ENCODE measurements at regions not wholly inside any gene's neighbourhood (a gene's known extent, or its start where the extent isn't known, plus 50 kb on each side); places are given as distances from the start of the nearest gene placed in this dataset.

DNA sequence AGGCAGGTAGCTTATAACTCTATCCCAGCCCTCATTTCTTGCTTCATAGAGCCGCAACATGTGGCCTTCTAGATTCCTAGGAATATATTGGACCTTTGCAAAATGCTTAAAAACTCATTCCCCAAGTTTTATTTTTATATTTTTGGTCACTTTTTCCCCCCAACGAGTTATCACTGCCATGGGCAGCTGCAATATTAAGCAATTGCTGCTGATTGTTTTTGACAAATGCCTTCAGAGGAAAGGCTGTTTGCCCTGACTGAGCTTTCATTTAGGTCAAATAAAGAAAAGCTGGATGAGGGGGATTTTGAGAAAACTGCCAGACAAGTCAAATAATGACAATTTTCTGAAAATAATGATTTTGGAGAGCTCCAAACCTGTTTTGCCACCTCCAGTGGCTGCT, 976.9 kb upstream of the MBL2 start:
- intact Hi-C loops (cut with DNase I) = no loop called here
- DNase-seq (ENCODE audit: low spot score) = no peak
- ATAC-seq = no peak

GRCh38 chr10:53748319-53748718, 975.7 kb upstream of the MBL2 start:
- no peak for ATAC-seq
- intact Hi-C loops (cut with DNase I) = no loop called here
- DNase-seq (ENCODE audit: low spot score) = no peak

DNA sequence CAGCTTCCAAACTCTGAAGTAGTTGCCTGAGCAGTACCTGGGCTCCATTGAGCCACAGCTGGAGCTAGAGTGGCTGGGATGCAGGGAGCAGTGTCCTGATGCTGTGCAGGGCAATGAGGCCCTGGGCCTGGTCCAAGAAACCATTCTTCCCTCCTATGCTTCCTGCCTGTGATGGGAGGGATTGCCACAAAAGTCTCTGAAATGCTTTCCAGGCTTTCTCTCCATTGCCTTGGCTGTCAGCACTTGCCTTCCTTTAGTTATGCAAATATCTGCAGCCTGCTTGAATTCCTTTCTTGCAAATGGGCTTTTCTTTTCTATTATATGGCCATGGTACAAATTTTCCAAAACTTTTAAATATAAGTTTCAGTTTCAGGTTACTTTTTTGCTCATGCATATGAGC, 972.2 kb upstream of the MBL2 start:
- DNase-seq (ENCODE audit: low spot score) = no peak
- intact Hi-C loops (cut with DNase I) = no loop called here
- no peak for ATAC-seq

GRCh38 chr10:53744176-53744575, 971.6 kb upstream of the MBL2 start:
- ATAC-seq (no peak), DNase-seq (ENCODE audit: low spot score) (no peak)
- intact Hi-C loops (cut with DNase I) = no loop called here

GRCh38 chr10:53737132-53737531, 964.5 kb upstream of the MBL2 start:
- DNase-seq (ENCODE audit: low spot score) (no peak), ATAC-seq (no peak)
- intact Hi-C loops (cut with DNase I) = no loop called here

- ATAC-seq = no peak
- no peak for DNase-seq (ENCODE audit: low spot score)
- intact Hi-C loops (cut with DNase I) = no loop called here
Measured at GRCh38 chr10:53726921-53727320, 954.3 kb upstream of the MBL2 start.

DNA sequence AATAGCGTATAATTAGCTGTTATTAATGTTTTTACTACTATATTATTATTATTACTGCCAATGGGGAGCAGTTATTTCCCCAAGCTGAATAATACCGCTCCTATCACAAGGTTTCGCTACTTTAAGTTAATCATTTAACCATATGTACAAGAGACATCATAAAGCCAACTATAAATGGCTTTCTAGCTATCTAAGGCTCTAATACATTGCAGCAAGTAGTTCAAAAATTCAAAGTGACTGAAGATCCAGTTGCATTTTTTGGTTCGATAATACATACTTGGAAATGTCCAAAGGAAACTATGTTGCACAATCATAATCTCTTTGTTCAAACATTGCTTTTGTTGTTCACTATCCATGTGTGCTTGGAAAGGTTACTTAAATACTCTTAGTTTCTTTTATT, 952.0 kb upstream of the MBL2 start:
- intact Hi-C loops (cut with DNase I) = no loop called here

DNA sequence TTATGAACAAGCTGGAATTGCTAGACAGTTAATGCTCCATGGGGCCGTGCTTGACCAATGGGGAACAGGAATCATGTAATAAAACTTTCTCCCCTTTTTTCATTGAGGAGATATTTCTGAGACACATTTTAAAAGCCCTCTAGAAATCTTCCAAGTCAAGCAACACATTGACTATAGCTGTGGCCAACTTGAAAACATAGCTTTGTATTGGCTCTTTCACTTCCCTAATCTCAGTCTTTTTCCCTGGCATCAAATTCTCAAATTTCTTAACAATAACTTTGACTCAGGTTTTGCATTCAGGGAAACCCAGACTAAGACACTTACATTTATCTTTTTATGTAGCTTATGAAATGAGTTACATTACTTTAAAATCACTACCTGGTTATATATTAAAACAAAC, 947.1 kb upstream of the MBL2 start:
- intact Hi-C loops (cut with DNase I) = no loop called here
- ATAC-seq = no peak
- no peak for DNase-seq (ENCODE audit: low spot score)

More for the DNA sequence above, 952.0 kb upstream of the MBL2 start:
- no peak for ATAC-seq
- DNase-seq (ENCODE audit: low spot score) = no peak

DNA sequence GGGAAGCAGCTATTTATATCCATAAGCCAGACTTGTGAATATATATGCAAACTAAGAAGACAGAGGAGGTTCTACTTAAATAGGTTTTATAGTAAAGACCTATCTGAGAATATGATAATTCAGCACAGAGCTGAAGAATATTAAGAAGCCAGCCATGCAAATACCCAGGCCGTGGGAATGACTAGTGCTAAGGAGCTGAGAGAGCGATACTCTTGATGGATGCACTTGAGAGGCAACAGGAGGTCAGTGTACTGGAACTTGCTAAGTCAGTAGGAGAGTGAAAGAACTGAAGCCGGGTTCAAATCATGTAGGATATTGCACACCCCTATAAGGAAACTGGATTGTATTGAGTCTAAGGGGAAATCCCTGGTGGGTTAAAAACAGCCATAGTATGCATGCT, 943.6 kb upstream of the MBL2 start:
- ATAC-seq (no peak), DNase-seq (ENCODE audit: low spot score) (no peak)
- intact Hi-C loops (cut with DNase I) = no loop called here

GRCh38 chr10:53713431-53713830, 940.8 kb upstream of the MBL2 start:
- DNase-seq (ENCODE audit: low spot score) = no peak
- intact Hi-C loops (cut with DNase I) = no loop called here
- no peak for ATAC-seq

GRCh38 chr10:53702489-53702888, 929.9 kb upstream of the MBL2 start:
- DNase-seq (ENCODE audit: low spot score) = no peak
- no peak for ATAC-seq
- intact Hi-C loops (cut with DNase I) = no loop called here

GRCh38 chr10:53701213-53701612, 928.6 kb upstream of the MBL2 start:
- intact Hi-C loops (cut with DNase I) = no loop called here
- DNase-seq (ENCODE audit: low spot score) (no peak), ATAC-seq (no peak)

DNA sequence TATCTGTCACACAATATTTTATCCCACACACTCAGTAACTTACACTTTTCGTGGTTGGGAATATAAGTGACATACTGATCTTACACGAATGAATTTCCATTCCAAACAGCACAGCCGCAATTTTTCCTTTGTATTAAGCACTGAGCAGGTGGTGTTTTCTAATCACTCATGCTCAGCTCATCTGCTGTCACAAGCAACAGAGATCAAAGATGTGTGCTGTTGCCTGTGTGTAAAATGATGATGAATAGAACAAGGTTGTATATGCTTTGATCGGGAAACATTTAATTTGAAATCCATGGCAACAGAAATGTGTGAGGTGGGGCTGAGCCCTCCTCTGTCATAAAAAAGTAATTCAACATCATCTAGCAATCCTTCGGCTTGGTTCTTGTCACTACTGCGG, 927.7 kb upstream of the MBL2 start:
- intact Hi-C loops (cut with DNase I) = no loop called here
- ATAC-seq (no peak), DNase-seq (ENCODE audit: low spot score) (no peak)

DNA sequence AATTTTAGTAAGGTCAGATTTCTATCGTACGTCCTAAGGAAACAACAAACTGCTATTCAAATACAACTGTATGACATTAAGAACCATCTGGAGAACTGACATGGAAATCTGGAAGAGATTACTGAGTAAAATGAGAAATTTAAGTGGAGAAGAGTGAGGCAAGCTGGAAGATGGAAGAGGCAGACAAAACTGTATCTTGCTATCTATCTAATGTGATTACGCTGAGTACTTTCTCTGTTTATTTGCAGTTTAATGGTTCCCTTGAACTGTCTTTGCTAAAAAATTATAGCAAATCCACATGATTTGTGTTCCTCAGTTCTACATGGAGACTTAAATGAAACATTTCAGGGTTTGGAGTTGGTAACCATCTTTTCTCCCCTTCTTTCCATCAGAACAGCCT, 927.1 kb upstream of the MBL2 start:
- ATAC-seq = no peak
- no peak for DNase-seq (ENCODE audit: low spot score)
- intact Hi-C loops (cut with DNase I) = no loop called here

GRCh38 chr10:53699231-53699630, 926.6 kb upstream of the MBL2 start:
- intact Hi-C loops (cut with DNase I) = no loop called here
- ATAC-seq = no peak
- no peak for DNase-seq (ENCODE audit: low spot score)

GRCh38 chr10:53697038-53697437, 924.5 kb upstream of the MBL2 start:
- intact Hi-C loops (cut with DNase I) = no loop called here
- ATAC-seq (no peak), DNase-seq (ENCODE audit: low spot score) (no peak)

- DNase-seq (ENCODE audit: low spot score) = no peak
- intact Hi-C loops (cut with DNase I) = no loop called here
- no peak for ATAC-seq
Measured at GRCh38 chr10:53690524-53691240, 918.1 kb upstream of the MBL2 start.

- intact Hi-C loops (cut with DNase I) = no loop called here
- DNase-seq (ENCODE audit: low spot score) (no peak), ATAC-seq (no peak)
Measured at GRCh38 chr10:53687800-53688199, 915.2 kb upstream of the MBL2 start.

GRCh38 chr10:53682885-53683284, 910.3 kb upstream of the MBL2 start:
- no peak for ATAC-seq
- intact Hi-C loops (cut with DNase I) = no loop called here
- no peak for DNase-seq (ENCODE audit: low spot score)

- ATAC-seq (no peak), DNase-seq (ENCODE audit: low spot score) (no peak)
- intact Hi-C loops (cut with DNase I) = no loop called here
Measured at GRCh38 chr10:53682458-53682857, 909.9 kb upstream of the MBL2 start.

DNA sequence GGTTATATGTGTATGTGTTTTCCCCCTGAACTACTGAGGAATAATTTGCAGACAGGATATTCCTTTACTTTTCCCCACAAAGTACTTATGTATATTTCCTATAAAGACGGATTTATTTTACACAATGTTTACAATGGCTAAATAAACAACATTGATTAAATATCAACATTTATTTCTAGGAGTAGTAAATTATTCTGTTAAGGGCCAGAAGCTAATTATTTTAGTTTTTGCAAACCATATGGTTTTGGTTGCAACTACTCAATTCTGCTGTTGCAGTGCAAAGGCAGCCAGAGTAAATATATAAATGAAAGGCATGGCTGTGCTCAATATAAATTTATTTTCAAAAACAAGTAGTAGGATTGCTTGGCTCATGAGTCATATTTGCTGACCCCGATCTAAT, 907.1 kb upstream of the MBL2 start:
- ATAC-seq = no peak
- intact Hi-C loops (cut with DNase I) = no loop called here
- DNase-seq (ENCODE audit: low spot score) = no peak

DNA sequence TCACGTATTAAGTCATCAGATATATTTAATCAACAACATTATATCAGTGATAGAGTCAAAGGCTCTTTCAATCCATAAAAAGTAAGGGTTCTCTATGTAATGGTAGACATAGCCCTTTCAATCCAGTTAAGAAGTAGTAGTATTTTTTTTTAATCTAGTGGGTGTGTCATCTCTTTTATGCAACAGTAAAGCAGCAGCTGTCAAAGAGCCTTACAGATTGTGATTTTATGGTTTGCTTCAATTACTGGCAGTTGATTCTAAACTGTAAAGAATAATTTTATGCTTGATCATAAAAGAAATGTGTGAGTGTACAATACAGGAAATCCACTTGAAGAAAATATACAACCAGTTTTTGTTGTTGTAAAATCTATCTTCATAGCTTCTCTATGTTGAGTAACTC, 902.6 kb upstream of the MBL2 start:
- DNase-seq (ENCODE audit: low spot score) = no peak
- intact Hi-C loops (cut with DNase I) = no loop called here
- no peak for ATAC-seq

All from sciatic nerve (tissue), 2 donors.